GM23338 (cell line): ENCODE measurements at regions not wholly inside any gene's neighbourhood (a gene's known extent, or its start where the extent isn't known, plus 50 kb on each side); places are given as distances from the start of the nearest gene placed in this dataset.

Experiments used
- ATAC-seq: fragments of 200-7000 bp; cut with Tn5 transposase; 3 replicates; pipeline ENCODE4 v1.9.1; 2020
- DNase-seq: peaks from one replicate; pipeline ENCODE4 v3.0.0-alpha.2; 2015; ENCODE audit warnings: low spot score
- H2AFZ ChIP-seq: fragments of 200-600 bp; sonication (generic); 2 replicates; pipeline ENCODE4 v1.8.0; 2016; ENCODE audit warnings: antibody characterized with exemption, mild to moderate bottlenecking, moderate library complexity
- H3F3A ChIP-seq: fragments of 200-600 bp; sonication (generic); replicated peaks from 2 replicates; pipeline ENCODE4 v1.8.0; 2017; ENCODE audit warnings: antibody characterized with exemption, mixed run types, low read depth
- H3K27ac ChIP-seq: fragments of 200-600 bp; sonication (generic); 2 replicates; pipeline ENCODE4 v1.6.1; 2016; ENCODE audit warnings: low read depth
- H3K27me3 ChIP-seq: fragments of 200-600 bp; sonication (generic); 2 replicates; pipeline ENCODE4 v1.8.0; 2016; ENCODE audit warnings: mild to moderate bottlenecking, mixed run types, moderate library complexity; ENCODE audit not compliant: insufficient read depth
- H3K36me3 ChIP-seq: fragments of 200-600 bp; sonication (generic); 2 replicates; pipeline ENCODE4 v1.8.0; 2016; ENCODE audit warnings: mild to moderate bottlenecking; ENCODE audit not compliant: insufficient read depth
- H3K4me1 ChIP-seq: fragments of 200-600 bp; sonication (generic); 2 replicates; pipeline ENCODE4 v1.8.0; 2016; ENCODE audit warnings: mild to moderate bottlenecking, moderate library complexity; ENCODE audit not compliant: insufficient read depth
- H3K4me2 ChIP-seq: fragments of 200-600 bp; sonication (generic); 2 replicates; pipeline ENCODE4 v1.7.1; 2017; ENCODE audit warnings: mixed run types
- H3K4me3 ChIP-seq: fragments of 200-600 bp; sonication (generic); 2 replicates; pipeline ENCODE4 v1.6.1; 2016; ENCODE audit warnings: mixed run types
- H3K79me2 ChIP-seq: fragments of 200-600 bp; sonication (generic); replicated peaks from 2 replicates; pipeline ENCODE4 v1.8.0; 2017; ENCODE audit warnings: mild to moderate bottlenecking; ENCODE audit not compliant: insufficient read depth
- H3K9me2 ChIP-seq: fragments of 200-600 bp; sonication (generic); 2 replicates; pipeline ENCODE4 v1.8.0; 2017; ENCODE audit not compliant: insufficient read depth
- H4K20me1 ChIP-seq: fragments of 200-600 bp; sonication (generic); replicated peaks from 2 replicates; pipeline ENCODE4 v1.8.0; 2017; ENCODE audit warnings: mild to moderate bottlenecking; ENCODE audit not compliant: insufficient read depth
- H3K27ac Mint-ChIP-seq: 2 replicates; pipeline ENCODE4 v1.8.0; 2020; ENCODE audit warnings: inconsistent platforms, mild to moderate bottlenecking, moderate library complexity, mixed read lengths
- H3K27me3 Mint-ChIP-seq: 3 replicates; pipeline ENCODE4 v1.8.0; 2022; ENCODE audit warnings: low read depth, mild to moderate bottlenecking, moderate library complexity, mixed read lengths, inconsistent platforms; ENCODE audit not compliant: insufficient read depth, poor library complexity
- H3K36me3 Mint-ChIP-seq: 3 replicates; pipeline ENCODE4 v1.8.0; 2021; ENCODE audit warnings: low read depth, mild to moderate bottlenecking, inconsistent platforms, moderate library complexity, mixed read lengths
- H3K4me1 Mint-ChIP-seq: 3 replicates; pipeline ENCODE4 v1.8.0; 2020; ENCODE audit warnings: mild to moderate bottlenecking, inconsistent platforms, mixed read lengths
- H3K4me3 Mint-ChIP-seq: 3 replicates; pipeline ENCODE4 v1.8.0; 2021; ENCODE audit warnings: moderate library complexity, mild to moderate bottlenecking, inconsistent platforms, mixed read lengths
- H3K9me3 Mint-ChIP-seq: 3 replicates; pipeline ENCODE4 v1.8.0; 2020; ENCODE audit warnings: moderate library complexity, mild to moderate bottlenecking, inconsistent platforms, mixed read lengths
- CREB1 ChIP-seq: fragments of 250-450 bp; sonication (Bioruptor Pico); IDR thresholded peaks from 2 replicates; pipeline ENCODE4 v1.5.0; 2020; ENCODE audit warnings: low read depth, mild to moderate bottlenecking, moderate library complexity
- ETS1 ChIP-seq: IDR thresholded peaks from 2 replicates; pipeline ENCODE4 v1.6.1; 2016; ENCODE audit warnings: antibody characterized with exemption
- NANOG ChIP-seq: IDR thresholded peaks from 2 replicates; pipeline ENCODE4 v1.6.1; 2016; ENCODE audit warnings: antibody characterized with exemption, borderline replicate concordance
- STAT1 ChIP-seq: IDR thresholded peaks from one replicate; pipeline ENCODE4 v1.6.1; 2016; ENCODE audit warnings: antibody characterized with exemption; ENCODE audit not compliant: unreplicated experiment
- ZNF331 ChIP-seq: fragments of 250-450 bp; sonication (Bioruptor Pico); IDR thresholded peaks from 2 replicates; pipeline ENCODE4 v1.5.0; 2020; ENCODE audit warnings: low read depth, mild to moderate bottlenecking, moderate library complexity
- TF ChIP-seq, protein P1 (sequence below): fragments of 250-450 bp; sonication (Bioruptor Pico); IDR thresholded peaks from 2 replicates; pipeline ENCODE4 v1.5.0; 2020; ENCODE audit warnings: mild to moderate bottlenecking, moderate library complexity
- TF ChIP-seq, protein P2 (sequence below), 2 experiments: fragments of 200-600 bp in 1 of 2; sonication (generic) in 1 of 2; conservative IDR thresholded peaks; 2 replicates each; pipeline versions ENCODE4 v1.5.1 to v1.6.1; 2016 to 2017; ENCODE audit warnings: antibody characterized with exemption in 2 of 2, low read depth in 2 of 2, mild to moderate bottlenecking in 2 of 2, moderate library complexity in 1 of 2

DNA sequence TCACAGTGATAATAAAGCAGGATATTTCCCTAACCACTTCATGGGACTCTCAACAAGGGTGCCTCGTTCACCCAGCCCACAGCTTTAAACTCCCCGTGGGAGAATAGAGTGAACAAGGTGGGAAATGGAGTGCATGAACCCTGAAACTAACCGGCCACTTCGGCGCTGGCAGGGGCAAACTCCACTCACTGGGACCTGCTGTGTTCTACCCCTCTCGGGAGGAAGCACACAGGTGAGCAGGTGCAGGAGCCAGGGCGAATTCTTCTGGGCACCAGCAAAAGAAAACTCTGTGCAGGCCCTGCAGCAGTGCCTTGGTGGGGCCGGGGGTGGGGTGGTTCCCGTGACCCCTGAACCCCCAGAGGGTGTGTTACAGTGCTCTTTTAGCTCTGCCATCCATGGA is 2029.1 kb upstream of the LRRTM1 start (continued):
- TF ChIP-seq, protein P1, sequence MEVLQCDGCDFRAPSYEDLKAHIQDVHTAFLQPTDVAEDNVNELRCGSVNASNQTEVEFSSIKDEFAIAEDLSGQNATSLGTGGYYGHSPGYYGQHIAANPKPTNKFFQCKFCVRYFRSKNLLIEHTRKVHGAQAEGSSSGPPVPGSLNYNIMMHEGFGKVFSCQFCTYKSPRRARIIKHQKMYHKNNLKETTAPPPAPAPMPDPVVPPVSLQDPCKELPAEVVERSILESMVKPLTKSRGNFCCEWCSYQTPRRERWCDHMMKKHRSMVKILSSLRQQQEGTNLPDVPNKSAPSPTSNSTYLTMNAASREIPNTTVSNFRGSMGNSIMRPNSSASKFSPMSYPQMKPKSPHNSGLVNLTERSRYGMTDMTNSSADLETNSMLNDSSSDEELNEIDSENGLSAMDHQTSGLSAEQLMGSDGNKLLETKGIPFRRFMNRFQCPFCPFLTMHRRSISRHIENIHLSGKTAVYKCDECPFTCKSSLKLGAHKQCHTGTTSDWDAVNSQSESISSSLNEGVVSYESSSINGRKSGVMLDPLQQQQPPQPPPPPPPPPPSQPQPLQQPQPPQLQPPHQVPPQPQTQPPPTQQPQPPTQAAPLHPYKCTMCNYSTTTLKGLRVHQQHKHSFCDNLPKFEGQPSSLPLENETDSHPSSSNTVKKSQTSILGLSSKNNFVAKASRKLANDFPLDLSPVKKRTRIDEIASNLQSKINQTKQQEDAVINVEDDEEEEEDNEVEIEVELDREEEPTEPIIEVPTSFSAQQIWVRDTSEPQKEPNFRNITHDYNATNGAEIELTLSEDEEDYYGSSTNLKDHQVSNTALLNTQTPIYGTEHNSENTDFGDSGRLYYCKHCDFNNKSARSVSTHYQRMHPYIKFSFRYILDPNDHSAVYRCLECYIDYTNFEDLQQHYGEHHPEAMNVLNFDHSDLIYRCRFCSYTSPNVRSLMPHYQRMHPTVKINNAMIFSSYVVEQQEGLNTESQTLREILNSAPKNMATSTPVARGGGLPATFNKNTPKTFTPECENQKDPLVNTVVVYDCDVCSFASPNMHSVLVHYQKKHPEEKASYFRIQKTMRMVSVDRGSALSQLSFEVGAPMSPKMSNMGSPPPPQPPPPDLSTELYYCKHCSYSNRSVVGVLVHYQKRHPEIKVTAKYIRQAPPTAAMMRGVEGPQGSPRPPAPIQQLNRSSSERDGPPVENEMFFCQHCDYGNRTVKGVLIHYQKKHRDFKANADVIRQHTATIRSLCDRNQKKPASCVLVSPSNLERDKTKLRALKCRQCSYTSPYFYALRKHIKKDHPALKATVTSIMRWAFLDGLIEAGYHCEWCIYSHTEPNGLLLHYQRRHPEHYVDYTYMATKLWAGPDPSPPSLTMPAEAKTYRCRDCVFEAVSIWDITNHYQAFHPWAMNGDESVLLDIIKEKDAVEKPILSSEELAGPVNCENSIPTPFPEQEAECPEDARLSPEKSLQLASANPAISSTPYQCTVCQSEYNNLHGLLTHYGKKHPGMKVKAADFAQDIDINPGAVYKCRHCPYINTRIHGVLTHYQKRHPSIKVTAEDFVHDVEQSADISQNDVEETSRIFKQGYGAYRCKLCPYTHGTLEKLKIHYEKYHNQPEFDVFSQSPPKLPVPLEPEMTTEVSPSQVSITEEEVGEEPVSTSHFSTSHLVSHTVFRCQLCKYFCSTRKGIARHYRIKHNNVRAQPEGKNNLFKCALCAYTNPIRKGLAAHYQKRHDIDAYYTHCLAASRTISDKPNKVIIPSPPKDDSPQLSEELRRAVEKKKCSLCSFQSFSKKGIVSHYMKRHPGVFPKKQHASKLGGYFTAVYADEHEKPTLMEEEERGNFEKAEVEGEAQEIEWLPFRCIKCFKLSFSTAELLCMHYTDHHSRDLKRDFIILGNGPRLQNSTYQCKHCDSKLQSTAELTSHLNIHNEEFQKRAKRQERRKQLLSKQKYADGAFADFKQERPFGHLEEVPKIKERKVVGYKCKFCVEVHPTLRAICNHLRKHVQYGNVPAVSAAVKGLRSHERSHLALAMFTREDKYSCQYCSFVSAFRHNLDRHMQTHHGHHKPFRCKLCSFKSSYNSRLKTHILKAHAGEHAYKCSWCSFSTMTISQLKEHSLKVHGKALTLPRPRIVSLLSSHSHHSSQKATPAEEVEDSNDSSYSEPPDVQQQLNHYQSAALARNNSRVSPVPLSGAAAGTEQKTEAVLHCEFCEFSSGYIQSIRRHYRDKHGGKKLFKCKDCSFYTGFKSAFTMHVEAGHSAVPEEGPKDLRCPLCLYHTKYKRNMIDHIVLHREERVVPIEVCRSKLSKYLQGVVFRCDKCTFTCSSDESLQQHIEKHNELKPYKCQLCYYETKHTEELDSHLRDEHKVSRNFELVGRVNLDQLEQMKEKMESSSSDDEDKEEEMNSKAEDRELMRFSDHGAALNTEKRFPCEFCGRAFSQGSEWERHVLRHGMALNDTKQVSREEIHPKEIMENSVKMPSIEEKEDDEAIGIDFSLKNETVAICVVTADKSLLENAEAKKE (CRISPR knock-in tag): no peak
- TF ChIP-seq STAT1 (no peak), CREB1 (no peak)

- peaks cover 6% of the 10 kb centered on the region; the same call in 1 of the 3 replicates for H3K36me3 Mint-ChIP-seq
- peaks cover 2% of the 10 kb centered on the region for H3K27me3 Mint-ChIP-seq
- no peak for ATAC-seq
- TF ChIP-seq ETS1 (no peak), NANOG (no peak), ZNF331 (CRISPR knock-in tag) (no peak), STAT1 (no peak), CREB1 (no peak)
- TF ChIP-seq, protein P1 (CRISPR knock-in tag): no peak
- TF ChIP-seq, protein P2, sequence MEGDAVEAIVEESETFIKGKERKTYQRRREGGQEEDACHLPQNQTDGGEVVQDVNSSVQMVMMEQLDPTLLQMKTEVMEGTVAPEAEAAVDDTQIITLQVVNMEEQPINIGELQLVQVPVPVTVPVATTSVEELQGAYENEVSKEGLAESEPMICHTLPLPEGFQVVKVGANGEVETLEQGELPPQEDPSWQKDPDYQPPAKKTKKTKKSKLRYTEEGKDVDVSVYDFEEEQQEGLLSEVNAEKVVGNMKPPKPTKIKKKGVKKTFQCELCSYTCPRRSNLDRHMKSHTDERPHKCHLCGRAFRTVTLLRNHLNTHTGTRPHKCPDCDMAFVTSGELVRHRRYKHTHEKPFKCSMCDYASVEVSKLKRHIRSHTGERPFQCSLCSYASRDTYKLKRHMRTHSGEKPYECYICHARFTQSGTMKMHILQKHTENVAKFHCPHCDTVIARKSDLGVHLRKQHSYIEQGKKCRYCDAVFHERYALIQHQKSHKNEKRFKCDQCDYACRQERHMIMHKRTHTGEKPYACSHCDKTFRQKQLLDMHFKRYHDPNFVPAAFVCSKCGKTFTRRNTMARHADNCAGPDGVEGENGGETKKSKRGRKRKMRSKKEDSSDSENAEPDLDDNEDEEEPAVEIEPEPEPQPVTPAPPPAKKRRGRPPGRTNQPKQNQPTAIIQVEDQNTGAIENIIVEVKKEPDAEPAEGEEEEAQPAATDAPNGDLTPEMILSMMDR (conservative IDR thresholded peaks at IDR 0.05; ENCODE audit: low read depth in 2 of 2): no peak
These were observed 2025.6 kb upstream of the LRRTM1 start for GRCh38 chr2:82330155-82330554.

More at GRCh38 chr2:82330155-82330554, 2025.6 kb upstream of the LRRTM1 start:
- Histone ChIP-seq H3F3A (no peaks in the 10 kb centered on the region), H3K36me3 (no peaks in the 10 kb centered on the region), H3K79me2 (no peaks in the 10 kb centered on the region), H3K4me2 (no peak overlapping the region), H3K9me2 (no peaks in the 10 kb centered on the region), H3K4me3 (no peak overlapping the region), H2AFZ (no peak overlapping the region), H3K27ac (no peak overlapping the region), H4K20me1 (no peaks in the 10 kb centered on the region), H3K27me3 (no peaks in the 10 kb centered on the region), H3K4me1 (no peaks in the 10 kb centered on the region)
- no peak for DNase-seq
- no peaks in the 10 kb centered on the region for H3K4me1 Mint-ChIP-seq
- H3K9me3 Mint-ChIP-seq: peaks cover 6% of the 10 kb centered on the region; the same call in 2 of the 3 replicates
- no peak overlapping the region for H3K27ac Mint-ChIP-seq
- H3K4me3 Mint-ChIP-seq: no peak overlapping the region
